ENCODE measurements at regions not wholly inside any gene's neighbourhood (a gene's known extent, or its start where the extent isn't known, plus 50 kb on each side); places are given as distances from the start of the nearest gene placed in this dataset.

DNA sequence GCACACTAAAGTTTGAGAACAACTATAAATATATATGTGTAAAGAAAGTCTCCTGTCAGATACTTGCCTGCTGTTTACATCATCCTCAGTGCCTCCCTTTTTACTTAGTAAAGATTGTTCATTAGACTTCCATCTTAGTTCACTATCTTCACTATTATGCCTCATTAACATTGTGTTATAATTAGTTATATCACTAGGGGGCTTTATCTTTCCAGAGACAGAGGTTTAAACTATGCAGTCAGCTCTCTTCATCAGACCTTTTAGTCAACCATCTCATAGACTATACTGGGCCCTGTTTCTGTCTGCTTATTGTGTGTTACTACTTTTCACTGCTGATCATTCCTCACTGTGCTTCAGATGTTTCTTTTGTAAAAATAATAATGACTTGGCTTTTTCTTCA lies 630.8 kb upstream of the KIF2B start:
- Histone ChIP-seq H3K27ac (ENCODE audit: low read depth in 2 of 2, low read length in 2 of 2) (no peak overlapping the region), H3K36me3 (ENCODE audit: control insufficient read depth in 2 of 3, insufficient read depth in 3 of 3, low read length in 3 of 3) (no peaks in the 10 kb centered on the region), H3K4me3 (ENCODE audit: low read length in 3 of 3) (no peak overlapping the region), H3K9ac (ENCODE audit: low read length in 3 of 3) (no peak overlapping the region), H3K4me1 (ENCODE audit: control insufficient read depth in 2 of 3, insufficient read depth in 2 of 3, low read depth in 1 of 3, low read length in 3 of 3) (no peaks in the 10 kb centered on the region), H3K9me3 (ENCODE audit: control insufficient read depth in 2 of 3, insufficient read depth in 1 of 3, low read length in 3 of 3) (no peaks in the 10 kb centered on the region), H3K27me3 (ENCODE audit: control insufficient read depth, insufficient read depth, low read length) (no peaks in the 10 kb centered on the region)
- TF ChIP-seq, protein P1, sequence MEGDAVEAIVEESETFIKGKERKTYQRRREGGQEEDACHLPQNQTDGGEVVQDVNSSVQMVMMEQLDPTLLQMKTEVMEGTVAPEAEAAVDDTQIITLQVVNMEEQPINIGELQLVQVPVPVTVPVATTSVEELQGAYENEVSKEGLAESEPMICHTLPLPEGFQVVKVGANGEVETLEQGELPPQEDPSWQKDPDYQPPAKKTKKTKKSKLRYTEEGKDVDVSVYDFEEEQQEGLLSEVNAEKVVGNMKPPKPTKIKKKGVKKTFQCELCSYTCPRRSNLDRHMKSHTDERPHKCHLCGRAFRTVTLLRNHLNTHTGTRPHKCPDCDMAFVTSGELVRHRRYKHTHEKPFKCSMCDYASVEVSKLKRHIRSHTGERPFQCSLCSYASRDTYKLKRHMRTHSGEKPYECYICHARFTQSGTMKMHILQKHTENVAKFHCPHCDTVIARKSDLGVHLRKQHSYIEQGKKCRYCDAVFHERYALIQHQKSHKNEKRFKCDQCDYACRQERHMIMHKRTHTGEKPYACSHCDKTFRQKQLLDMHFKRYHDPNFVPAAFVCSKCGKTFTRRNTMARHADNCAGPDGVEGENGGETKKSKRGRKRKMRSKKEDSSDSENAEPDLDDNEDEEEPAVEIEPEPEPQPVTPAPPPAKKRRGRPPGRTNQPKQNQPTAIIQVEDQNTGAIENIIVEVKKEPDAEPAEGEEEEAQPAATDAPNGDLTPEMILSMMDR (IDR thresholded peaks at IDR 0.05; ENCODE audit: borderline replicate concordance, extremely low read depth, insufficient read depth), result no peak
- intact Hi-C loops (cut with DNase I), result no loop called here
- DNase-seq, result peak in 1 of 5 donors; percentile 1
- FAIRE-seq, result no peak

DNA sequence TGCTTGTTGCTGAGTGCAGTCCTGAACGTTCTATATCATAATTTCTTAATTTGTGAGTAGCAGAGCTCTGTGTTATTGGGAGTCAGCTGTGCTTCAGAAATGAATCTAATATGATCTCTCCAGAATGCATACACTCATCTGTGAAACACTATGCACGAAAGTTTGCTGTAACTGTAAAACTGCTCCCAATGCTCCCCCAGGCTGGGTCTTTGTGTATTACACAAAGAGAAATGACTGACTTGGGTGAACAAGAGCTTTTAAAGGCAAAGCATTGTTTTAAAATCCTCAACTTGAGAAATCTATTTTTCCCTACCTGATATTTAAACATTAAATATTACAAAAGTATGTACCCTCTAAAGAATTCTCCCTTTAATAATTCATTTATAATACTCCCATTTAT lies 636.7 kb upstream of the KIF2B start:
- H3K36me3 ChIP-seq (ENCODE audit: control insufficient read depth in 2 of 3, insufficient read depth in 3 of 3, low read length in 3 of 3), result no peaks in the 10 kb centered on the region
- no peaks in the 10 kb centered on the region for H3K27me3 ChIP-seq (ENCODE audit: control insufficient read depth, insufficient read depth, low read length)
- TF ChIP-seq, protein P1 (IDR thresholded peaks at IDR 0.05; ENCODE audit: borderline replicate concordance, extremely low read depth, insufficient read depth), result no peak
- H3K9ac ChIP-seq (ENCODE audit: low read length in 3 of 3), result no peak overlapping the region
- no peak overlapping the region for H3K4me3 ChIP-seq (ENCODE audit: low read length in 3 of 3)
- DNase-seq, result no peak
- H3K27ac ChIP-seq (ENCODE audit: low read depth in 2 of 2, low read length in 2 of 2), result no peak overlapping the region
- FAIRE-seq, result no peak
- H3K4me1 ChIP-seq (ENCODE audit: control insufficient read depth in 2 of 3, insufficient read depth in 2 of 3, low read depth in 1 of 3, low read length in 3 of 3), result no peaks in the 10 kb centered on the region
- intact Hi-C loops (cut with DNase I), result no loop called here
- H3K9me3 ChIP-seq (ENCODE audit: control insufficient read depth in 2 of 3, insufficient read depth in 1 of 3, low read length in 3 of 3), result no peaks in the 10 kb centered on the region

DNA sequence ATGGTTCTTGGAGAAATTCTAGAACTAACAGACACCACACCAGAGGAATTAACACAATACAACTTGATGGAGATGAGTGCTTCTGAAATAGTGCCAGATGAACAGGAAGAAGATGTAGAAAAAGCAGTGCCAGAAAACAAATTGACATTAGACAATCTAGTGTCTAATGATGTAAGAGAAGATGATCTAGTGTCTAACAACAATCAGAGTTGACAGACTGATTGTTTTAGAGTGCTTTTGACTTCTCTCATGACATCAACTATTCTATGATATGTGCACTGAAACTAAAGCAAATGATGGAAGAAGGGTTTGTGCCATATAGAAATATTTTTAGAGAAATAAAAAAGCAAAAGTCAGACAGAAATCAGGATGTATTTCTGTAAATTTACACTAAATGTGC lies 646.1 kb upstream of the KIF2B start:
- TF ChIP-seq, protein P1 (IDR thresholded peaks at IDR 0.05; ENCODE audit: borderline replicate concordance, extremely low read depth, insufficient read depth), result no peak
- Histone ChIP-seq H3K4me1 (ENCODE audit: control insufficient read depth in 2 of 3, insufficient read depth in 2 of 3, low read depth in 1 of 3, low read length in 3 of 3) (no peaks in the 10 kb centered on the region), H3K9ac (ENCODE audit: low read length in 3 of 3) (no peak overlapping the region), H3K27me3 (ENCODE audit: control insufficient read depth, insufficient read depth, low read length) (no peaks in the 10 kb centered on the region), H3K27ac (ENCODE audit: low read depth in 2 of 2, low read length in 2 of 2) (no peak overlapping the region), H3K4me3 (ENCODE audit: low read length in 3 of 3) (no peak overlapping the region), H3K36me3 (ENCODE audit: control insufficient read depth in 2 of 3, insufficient read depth in 3 of 3, low read length in 3 of 3) (no peaks in the 10 kb centered on the region), H3K9me3 (ENCODE audit: control insufficient read depth in 2 of 3, insufficient read depth in 1 of 3, low read length in 3 of 3) (peaks cover 0 to 7% (median 3%) of the 10 kb centered on the region in 3 donors)
- intact Hi-C loops (cut with DNase I), result no loop called here
- DNase-seq, result no peak
- FAIRE-seq, result no peak

DNA sequence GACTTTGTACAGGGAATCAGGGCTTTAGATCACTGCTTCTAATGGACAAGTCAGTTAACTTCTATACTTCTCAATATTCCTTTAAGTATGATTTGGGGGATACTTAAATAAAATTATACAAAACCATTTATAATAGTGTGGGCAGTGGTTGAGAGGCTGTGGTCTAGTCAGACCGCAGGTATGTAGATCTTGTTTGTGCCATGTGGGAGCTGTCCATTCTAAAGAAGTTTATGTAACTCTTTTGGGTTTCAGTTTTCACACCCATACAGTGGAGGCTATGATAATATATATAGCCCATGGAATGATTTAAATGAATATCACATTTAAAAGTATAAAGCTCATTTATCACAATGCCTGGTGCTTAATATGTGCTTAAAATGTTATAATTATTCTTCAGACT lies 654.3 kb upstream of the KIF2B start:
- DNase-seq, result no peak
- TF ChIP-seq, protein P1 (IDR thresholded peaks at IDR 0.05; ENCODE audit: borderline replicate concordance, extremely low read depth, insufficient read depth), result no peak
- Histone ChIP-seq H3K9me3 (ENCODE audit: control insufficient read depth in 2 of 3, insufficient read depth in 1 of 3, low read length in 3 of 3) (no peaks in the 10 kb centered on the region), H3K4me3 (ENCODE audit: low read length in 3 of 3) (no peak overlapping the region), H3K27me3 (ENCODE audit: control insufficient read depth, insufficient read depth, low read length) (no peaks in the 10 kb centered on the region), H3K9ac (ENCODE audit: low read length in 3 of 3) (no peak overlapping the region), H3K36me3 (ENCODE audit: control insufficient read depth in 2 of 3, insufficient read depth in 3 of 3, low read length in 3 of 3) (no peaks in the 10 kb centered on the region), H3K27ac (ENCODE audit: low read depth in 2 of 2, low read length in 2 of 2) (no peak overlapping the region), H3K4me1 (ENCODE audit: control insufficient read depth in 2 of 3, insufficient read depth in 2 of 3, low read depth in 1 of 3, low read length in 3 of 3) (no peaks in the 10 kb centered on the region)
- no peak for FAIRE-seq
- intact Hi-C loops (cut with DNase I), result no loop called here

Data from kidney (tissue), 13 donors.